K562 (cell line): ENCODE measurements at regions not wholly inside any gene's neighbourhood (a gene's known extent, or its start where the extent isn't known, plus 50 kb on each side); places are given as distances from the start of the nearest gene placed in this dataset.

Source experiments
- CHD7 ChIP-seq: fragments of 200-600 bp; sonication (generic); IDR thresholded peaks from one replicate; pipeline ENCODE4 v1.6.1; 2012; ENCODE audit warnings: mild to moderate bottlenecking, low read depth, low read length, inconsistent platforms
- CTCFL ChIP-seq: IDR thresholded peaks from 2 replicates; pipeline ENCODE4 v1.6.1; 2011; ENCODE audit warnings: borderline replicate concordance, low read depth, mild to moderate bottlenecking, moderate library complexity, low read length; ENCODE audit not compliant: insufficient read depth, poor library complexity, severe bottlenecking
- FOXO4 ChIP-seq: fragments of 450-650 bp; formaldehyde crosslinking; IDR thresholded peaks from 2 replicates; pipeline ENCODE4 v1.4.0; 2020; ENCODE audit warnings: mild to moderate bottlenecking, moderate library complexity
- HMGN3 ChIP-seq: IDR thresholded peaks from 2 replicates; pipeline ENCODE4 v1.6.1; 2011; ENCODE audit warnings: borderline replicate concordance, low read depth, mild to moderate bottlenecking, mixed read lengths, low read length; ENCODE audit not compliant: insufficient read length; ENCODE audit errors: extremely low read depth
- MCM5 ChIP-seq: fragments of 450-650 bp; IDR thresholded peaks from 2 replicates; pipeline ENCODE4 v1.6.1; 2016; ENCODE audit warnings: low read depth
- MYC ChIP-seq, 2 experiments: fragments of 250-450 bp in 1 of 2; sonication (Bioruptor Pico) in 1 of 2; IDR thresholded peaks; 2 replicates each; pipeline versions ENCODE4 v1.5.1 to v1.6.1; 2012 to 2021; ENCODE audit warnings: low read depth in 2 of 2, borderline replicate concordance in 1 of 2, improper control_type of control experiment in 1 of 2, low read length in 1 of 2, mild to moderate bottlenecking in 1 of 2, moderate library complexity in 1 of 2
- PCBP1 ChIP-seq: fragments of 200-400 bp; formaldehyde crosslinking; IDR thresholded peaks from 2 replicates; pipeline ENCODE4 v1.6.1; 2018; ENCODE audit warnings: mild to moderate bottlenecking, low read depth, low read length; ENCODE audit not compliant: poor library complexity, severe bottlenecking
- PCBP2 ChIP-seq: fragments of 200-400 bp; formaldehyde crosslinking; IDR thresholded peaks from 2 replicates; pipeline ENCODE4 v1.6.1; 2018; ENCODE audit warnings: low read length, low read depth, mild to moderate bottlenecking, moderate library complexity; ENCODE audit not compliant: poor library complexity, severe bottlenecking
- SMC3 ChIP-seq: conservative IDR thresholded peaks from 2 replicates; pipeline ENCODE4 v1.6.1; 2011; ENCODE audit warnings: low read depth, low read length, improper control_type of control experiment; ENCODE audit not compliant: insufficient read depth
- THRAP3 ChIP-seq: fragments of 450-650 bp; IDR thresholded peaks from 2 replicates; pipeline ENCODE4 v1.6.1; 2016; ENCODE audit warnings: mild to moderate bottlenecking, inconsistent platforms, borderline replicate concordance

- TF ChIP-seq MYC (IDR thresholded peaks at IDR 0.05; ENCODE audit: low read depth, low read length) (peak; percentile 88), MYC (CRISPR knock-in tag; IDR thresholded peaks at IDR 0.05; ENCODE audit: borderline replicate concordance, low read depth) (no peak), CHD7 (no peak), CTCFL (peak; percentile 84), PCBP2 (no peak), SMC3 (peak; percentile 79), MCM5 (no peak), PCBP1 (peak; percentile 92), THRAP3 (no peak), FOXO4 (CRISPR knock-in tag) (no peak), HMGN3 (peak; percentile 88)
These were observed 51.2 kb upstream of the RNF182 start (continued) for GRCh38 chr6:13873288-13874190.
